GM19397 (cell line): ENCODE measurements at regions not wholly inside any gene's neighbourhood (a gene's known extent, or its start where the extent isn't known, plus 50 kb on each side); places are given as distances from the start of the nearest gene placed in this dataset.
"Not testable (repeated sequence)": the region's sequence is repeated elsewhere in the genome, so short reads cannot be mapped to it uniquely, and the experiment has no call there.

ENCODE experiments used
- ATAC-seq: cut with Tn5 transposase; IDR thresholded peaks from one replicate; pipeline ENCODE4 v1.9.1; 2021; ENCODE audit warnings: mild to moderate bottlenecking, moderate library complexity; ENCODE audit not compliant: unreplicated experiment

DNA sequence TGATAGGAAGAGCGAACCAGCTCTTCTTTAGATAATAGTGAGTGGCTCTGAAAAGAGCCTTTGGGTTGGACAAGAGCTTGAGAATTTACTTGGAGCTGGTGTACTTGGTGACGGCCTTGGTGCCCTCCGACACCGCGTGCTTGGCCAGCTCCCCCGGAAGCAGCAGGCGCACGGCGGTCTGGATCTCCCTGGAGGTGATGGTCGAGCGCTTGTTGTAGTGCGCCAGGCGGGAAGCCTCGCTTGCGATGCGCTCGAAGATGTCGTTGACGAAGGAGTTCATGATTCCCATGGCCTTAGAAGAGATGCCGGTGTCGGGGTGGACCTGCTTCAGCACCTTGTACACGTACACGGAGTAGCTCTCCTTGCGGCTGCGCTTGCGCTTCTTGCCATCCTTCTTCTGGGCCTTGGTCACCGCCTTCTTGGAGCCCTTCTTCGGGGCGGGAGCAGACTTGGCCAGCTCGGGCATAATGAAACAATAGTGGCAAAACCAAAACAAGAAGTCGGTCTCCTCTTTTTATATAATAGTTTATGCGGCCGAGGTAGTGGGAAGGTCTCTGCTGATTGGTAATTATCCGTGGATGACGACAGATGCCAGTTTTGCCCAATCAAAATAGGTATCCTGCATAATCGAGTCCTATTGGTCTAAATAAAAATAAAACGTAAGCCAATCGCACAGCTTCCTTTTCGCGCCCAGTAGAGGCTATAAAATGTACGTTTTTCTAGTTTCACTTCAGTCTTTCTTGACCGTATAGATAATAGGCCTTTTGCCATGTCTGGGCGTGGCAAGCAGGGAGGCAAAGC, 104.6 kb downstream of the OR2B2 start:
- peak; percentile 61 for ATAC-seq

DNA sequence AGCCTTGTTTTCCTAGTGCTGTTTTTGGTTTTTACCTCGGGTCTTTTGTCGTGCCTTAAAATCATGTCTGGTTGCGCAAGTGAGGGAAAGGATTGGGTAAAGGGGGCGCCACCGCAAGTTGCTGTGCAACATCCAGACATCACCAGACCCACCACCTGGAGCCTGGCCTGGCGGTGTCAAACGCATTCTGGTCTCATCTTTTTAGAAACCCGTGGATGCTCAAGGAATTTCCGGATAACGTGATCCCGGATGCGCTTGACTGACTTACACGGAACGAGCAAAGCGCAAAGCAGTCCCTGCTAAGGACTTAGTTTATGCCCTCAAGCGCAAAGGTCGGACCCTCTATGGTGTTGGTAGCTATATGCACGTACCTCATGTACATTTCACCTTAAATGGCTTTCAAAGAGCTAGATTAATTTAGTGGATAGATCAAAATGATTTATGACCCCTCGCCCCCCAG, 105.2 kb downstream of the OR2B2 start:
- no peak for ATAC-seq

DNA sequence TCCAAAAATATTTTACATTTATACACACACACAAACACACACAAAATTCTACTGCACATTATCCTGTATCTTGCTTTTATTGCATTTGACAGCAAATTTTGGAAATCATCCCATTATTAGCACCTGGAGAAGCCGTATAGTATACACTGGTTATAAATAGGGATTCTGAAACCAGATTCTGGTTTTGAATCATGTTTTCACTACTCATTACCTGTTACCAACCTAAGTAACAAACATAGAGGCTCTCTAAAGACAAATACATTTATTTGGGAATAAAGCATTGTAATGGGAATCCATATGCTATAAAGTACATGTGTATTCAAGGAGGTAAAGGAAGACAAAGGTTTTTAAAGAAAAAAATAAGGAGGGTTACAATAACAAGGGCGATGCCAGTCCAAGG, 106.8 kb downstream of the OR2B2 start:
- ATAC-seq, result no peak

DNA sequence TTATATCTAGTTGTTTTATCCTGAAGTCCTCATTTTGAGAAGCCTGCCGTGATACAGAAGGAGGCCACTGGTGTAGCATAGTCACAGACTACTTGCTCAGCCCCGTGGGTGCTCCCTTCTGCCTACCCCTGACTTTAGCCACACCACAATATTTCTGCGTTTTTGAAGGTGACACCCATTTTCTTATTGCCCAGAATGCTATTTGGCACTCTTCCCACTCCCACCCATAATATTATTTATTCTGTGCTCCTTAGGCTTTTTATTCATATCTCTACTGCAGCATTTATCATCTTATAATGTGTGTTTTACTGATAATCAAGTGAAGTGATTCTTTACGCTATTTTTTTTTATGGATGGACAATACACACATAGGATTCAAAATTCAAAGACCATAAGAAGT, 107.3 kb downstream of the OR2B2 start:
- ATAC-seq, result no peak

DNA sequence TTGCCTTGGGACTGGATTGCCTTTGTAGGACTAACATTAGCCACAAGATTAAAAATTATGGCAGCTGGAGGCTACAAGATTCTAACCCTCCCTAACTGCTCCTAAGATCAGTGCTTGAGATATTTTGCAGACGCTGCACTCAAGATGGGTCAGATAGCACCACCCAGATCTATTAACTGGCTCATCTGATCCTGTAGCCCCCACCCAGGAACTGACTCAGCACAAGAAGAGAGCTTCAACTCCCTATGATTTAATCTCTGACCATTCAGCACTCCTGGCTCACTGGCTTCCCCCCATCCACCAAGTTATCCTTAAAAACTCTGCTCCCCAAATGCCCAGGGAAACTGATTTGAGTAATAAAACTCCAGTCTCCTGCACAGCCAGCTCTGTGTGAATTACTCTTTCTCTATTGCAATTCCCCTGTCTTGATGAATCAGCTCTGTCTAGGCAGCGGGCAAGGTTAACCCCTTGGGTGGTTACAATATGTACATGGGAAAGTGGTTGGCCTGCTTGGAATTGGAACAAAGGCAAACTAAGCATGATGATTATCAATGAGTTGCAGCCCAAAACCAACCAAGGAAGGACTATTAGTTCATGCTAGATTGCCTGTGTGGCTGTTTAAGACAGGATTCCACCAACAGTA, 111.3 kb downstream of the OR2B2 start:
- ATAC-seq, result no peak

DNA sequence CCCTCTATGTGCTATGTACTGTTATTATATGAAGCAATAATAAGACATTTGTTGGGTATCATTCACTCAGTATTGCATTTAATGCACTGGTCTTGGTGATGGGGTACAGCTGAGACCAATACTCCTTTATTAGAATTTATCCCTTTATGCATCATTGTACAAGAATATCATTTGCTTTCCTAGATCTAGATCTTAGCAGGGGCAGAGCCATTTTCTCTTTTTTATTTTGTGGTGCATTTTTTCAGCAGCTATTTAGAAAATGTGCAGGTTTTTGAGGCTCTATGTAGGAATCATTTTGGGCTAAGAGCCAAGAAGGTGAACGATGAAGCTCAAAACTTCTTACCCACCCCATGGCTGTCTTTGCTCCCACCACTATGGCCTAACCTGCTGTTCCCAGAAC, 114.2 kb downstream of the OR2B2 start:
- no peak for ATAC-seq

DNA sequence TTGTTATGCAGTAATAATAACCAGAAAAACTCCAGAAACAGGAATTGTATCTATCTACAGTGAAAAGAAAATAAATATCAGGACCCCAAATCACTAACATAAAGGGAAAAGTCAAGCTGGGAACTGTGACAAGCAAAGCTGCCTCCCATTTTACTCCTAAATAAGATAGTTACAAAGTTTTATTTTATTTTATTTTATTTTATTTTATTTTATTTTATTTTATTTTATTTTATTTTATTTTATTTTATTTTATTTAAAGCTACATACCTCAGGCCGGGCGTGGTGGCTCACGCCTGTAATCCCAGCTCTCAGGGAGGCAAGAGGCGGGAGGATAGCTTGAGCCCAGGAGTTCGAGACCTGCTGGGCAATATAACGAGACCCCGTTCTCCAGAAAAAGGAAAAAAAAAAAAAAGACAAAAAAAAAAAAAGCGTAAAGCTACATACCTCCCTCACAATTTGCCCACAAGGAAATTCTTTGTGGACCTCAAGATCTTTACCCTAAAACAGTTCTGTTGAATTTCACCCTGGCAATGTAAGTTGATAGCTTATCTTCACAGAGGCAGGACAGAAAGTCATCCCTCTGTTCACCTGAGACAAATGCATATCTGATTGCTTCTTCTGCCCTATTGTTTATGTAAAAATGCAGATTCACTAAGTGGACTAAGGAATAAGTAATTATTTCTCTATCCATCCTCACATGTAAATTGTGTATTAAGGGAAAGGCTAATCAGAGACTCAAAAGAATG, 115.3 kb downstream of the OR2B2 start:
- ATAC-seq, result not testable (repeated sequence)

DNA sequence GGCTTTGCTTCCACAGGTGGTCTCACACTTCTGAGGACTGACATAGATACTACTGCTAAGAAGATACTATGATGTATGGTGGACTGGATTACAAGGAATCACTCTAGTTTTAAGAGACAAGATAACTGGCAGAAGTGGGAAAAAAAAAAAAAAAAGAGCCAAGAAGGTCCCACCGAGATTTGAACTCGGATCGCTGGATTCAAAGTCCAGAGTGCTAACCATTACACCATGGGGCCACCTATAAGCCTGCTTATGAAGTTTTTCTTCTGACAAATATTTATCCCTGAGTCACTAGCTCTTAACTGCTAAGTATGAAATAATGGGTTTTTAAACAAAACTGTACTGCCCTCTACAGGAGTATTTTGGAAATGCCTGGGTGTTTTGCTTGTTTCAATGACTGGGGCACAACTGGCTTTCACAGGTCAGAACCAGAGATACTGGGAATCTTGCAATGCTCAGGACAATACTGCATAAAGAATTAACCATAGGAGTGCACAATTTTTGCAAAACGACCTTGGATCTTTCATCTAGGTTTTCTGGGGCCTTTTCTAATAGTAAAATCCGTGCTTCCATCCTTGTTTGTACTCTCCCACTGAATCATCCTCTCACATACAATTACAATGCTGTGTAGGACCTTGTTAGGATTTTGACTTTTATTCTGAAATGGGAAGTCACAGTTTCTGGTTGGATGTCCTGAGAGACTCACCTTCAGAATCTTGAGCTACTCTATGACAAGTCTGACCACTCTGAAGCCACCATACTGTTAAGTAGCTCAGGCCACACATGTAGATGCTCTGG, 116.3 kb downstream of the OR2B2 start:
- peak; percentile 40 for ATAC-seq

DNA sequence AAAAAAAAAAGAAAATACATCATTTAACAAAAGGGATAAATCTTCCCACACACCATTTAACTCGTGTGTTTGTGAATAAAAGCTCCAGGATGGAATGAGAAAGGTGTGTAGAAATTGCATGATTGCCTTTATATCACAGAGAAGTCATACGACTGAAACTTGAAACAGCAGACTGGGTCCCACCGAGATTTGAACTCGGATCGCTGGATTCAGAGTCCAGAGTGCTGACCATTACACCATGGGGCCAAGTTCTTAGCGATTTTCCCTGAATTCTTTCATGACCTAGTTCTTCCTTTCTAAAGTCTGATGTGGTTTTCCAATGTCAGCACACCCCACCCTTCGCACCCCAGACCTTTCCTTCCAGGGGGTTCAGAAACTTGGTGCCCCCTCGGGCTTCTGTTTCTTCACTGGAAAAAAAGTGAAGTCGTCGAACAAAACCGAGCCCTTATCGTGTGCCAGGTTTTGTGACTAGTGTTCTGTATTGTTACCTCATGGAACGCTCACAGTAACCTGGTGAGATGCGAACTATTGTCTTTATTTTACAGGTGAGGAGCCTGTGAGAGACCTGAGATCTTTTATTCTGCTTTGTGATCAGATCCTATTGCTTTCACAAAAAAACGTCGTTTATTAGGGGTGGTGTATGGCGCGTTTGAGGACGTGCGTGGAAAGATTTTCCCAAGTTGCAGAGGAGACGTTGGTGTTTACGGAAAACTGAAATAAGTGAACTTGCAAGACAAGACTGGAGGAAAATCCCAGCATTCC, 120.8 kb downstream of the OR2B2 start:
- no peak for ATAC-seq

DNA sequence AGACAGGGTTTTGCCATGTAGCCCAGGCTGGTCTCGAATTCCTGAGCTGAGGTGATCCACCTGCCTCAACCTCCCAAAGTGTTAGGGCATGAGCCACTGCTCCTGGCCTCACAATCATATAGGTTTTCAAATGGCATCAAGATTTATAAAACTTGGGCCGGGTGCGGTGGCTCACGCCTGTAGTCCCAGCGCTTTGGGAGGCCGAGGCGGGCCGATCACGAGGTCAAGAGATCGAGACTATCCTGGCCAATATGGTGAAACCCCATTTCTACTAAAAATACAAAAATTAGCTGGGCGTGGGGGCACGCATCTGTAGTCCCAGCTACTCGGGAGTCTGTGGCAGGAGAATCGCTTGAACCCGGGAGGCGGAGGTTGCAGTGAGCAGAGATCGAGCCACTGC, 123.8 kb downstream of the OR2B2 start:
- ATAC-seq, result not testable (repeated sequence)

DNA sequence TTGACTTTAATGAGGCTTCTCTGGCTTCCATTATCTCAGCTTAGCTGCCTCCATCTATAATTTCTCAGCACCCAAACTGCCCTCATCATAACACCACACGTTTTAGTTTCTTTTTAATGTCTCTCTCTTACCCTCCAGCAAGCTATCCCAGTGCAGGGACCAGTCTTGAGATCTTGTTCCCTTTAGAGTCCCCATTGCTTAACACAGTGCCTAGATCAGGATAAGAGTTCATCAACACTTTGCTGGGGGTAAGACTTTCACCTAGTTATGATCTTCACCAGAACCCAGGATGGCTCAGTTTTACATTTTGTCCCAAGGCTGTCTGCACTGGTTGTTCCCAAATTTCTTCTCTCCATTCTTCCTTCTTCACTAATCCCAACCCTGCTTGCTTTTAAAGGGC, 126.1 kb downstream of the OR2B2 start:
- ATAC-seq, result no peak

DNA sequence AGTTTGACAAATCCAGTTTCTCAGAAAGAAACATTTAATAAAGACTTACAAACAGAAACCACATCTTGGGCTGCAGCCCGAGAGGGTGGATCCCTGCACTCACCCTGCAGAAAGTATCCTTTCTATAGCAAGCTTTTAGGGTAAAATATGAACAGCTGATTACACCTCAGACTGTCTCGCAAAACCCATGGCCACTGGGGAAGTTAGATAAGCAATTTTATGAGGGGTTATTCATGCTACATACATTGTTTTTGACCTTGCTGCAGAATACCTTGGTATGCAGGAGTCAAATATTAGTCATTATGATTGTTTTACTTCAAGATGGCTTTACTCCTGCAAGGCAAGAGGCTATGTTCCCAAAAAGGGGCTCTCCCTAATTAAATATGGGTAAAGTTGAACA, 126.9 kb downstream of the OR2B2 start:
- no peak for ATAC-seq

DNA sequence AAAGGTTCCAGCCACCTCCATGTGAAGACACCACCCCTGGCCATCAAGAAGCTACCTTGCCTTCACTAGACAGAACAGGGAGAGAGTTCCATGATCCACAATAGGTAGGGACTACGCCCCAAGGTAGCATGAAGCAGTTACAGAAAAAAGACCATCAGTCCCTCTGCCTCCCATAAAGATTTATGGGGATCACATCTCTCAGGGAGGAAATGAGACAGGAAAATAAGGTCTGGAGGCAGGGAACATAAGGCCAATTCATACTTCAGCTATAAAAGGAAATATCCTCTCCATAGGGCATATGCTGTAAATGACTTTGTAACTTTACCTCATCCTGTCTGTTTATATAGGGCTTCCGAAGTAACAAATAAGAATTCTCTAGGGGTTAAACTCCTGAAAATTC, 129.4 kb downstream of the OR2B2 start:
- ATAC-seq, result no peak

DNA sequence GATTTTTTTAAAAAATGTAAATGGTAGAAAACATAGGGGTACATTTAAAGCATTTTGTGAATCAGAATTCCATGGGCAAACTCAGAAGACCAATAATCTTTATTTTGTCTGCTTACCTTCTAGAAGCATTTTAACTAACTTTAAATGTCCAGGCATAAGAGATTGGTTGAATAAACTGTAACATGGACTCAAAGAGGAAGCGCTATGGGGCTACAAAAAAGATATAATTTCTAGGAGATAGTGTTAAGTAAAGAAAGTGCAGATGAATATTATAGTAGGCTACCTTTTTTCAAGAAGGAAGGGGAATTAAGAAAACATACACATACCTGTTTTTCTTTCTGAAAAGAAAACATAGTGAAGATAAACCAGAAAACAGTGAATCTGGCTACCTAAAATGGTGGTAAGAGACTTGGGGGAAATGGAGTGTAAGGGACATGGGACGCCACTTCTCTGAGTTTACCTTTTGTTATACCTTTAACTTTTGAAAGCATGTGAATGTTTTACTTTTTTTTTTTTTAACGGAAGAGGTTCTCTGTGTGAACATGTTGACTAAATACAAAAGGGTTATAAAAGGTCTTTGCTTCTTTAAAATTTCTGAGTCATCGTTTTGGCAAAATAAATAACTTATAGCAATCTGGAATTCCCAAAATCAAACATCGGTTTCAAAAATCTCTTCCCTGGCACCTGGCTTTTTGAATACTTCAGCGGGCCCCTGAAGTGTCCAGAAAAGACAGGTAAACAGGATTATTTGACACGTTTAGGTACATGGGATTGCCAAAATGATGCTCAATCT, 133.4 kb downstream of the OR2B2 start:
- no peak for ATAC-seq

DNA sequence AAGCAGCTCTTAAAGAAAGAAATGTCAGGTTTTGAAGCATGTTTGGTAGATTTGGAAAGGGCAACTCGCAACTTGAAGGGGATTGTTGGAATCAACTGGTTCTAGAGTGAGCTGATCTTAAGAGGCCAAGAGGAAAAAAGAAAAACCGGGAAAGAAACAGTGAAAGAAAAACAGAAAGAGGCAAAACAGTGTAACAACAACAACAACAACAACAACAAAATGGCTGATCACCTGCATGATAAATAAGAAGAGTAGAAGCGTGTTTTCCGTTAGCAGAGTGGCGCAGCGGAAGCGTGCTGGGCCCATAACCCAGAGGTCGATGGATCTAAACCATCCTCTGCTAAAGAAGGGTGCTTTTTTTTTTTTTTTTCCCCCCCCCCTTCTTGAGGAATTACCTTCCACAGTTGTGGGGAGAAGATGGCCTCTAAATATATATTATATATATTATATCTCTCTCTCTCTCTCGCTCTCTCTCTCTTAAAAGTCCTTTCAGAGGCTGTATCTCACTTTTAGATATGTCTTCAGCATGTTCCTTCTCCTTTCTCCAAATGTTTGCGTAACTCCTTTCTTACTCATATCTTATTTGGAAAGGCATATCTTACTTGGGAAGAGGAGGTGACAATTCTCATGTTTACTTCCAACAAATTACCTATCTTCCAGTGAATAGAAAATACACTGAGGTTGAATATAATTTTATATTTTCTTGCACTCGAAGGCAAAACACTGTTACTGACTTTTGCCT, 134.4 kb downstream of the OR2B2 start:
- no peak for ATAC-seq

DNA sequence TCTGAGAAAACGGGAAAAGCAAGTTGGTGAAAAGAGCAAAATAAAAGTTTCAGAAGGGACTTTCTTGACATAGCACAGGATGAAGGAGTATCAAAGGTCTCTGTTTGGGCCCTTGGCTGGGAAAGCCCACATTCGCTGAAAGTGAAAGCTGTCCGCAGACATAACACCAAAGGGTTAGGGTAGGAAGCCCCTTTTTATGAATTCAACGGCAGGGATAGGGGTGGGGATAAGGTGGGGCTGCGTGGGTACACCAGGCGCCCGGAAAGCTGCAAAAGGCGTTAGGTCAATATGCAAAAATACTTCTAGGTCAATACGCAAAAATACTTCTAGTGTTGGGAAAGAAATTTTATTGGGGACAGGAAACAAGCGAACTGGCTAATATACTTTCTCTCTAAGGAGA, 135.1 kb downstream of the OR2B2 start:
- ATAC-seq, result no peak

DNA sequence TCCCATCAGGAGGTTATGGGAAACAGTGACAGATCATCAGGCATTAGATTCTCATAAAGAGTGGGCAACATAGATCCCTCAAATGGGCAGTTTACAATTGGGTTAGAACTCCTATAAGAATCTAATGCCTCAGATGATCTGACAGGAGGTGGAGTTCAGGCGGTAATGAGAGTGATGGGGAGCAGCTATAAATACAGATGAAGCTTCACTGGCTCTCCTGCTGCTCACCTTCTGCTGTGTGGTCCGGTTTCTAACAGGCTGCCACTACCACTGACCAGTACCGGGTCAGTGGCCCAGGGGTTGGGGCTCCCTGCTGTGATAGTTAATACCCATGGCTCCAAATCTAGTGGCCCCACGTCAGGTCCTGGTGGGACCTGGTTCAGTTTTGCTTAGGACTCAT, 135.7 kb downstream of the OR2B2 start:
- ATAC-seq, result no peak

DNA sequence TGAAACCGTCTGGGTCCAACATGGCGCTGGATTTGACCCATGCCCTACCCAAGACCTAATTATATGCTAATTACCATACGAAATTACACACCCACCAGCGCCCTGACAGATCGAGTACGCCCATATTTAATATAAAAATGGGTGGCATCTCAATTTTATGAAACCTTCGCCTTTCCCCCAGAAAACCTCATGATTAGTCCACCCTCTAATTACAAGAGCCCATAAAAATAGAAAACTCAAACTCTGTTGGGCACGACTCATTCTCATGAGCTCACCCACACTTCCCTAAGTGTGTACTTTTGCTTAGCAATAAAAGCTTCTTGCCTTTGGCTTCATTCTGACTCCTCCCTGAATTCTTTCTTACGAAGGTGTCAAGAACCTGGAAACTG, 136.4 kb downstream of the OR2B2 start:
- ATAC-seq, result no peak
